ENCODE measurements at regions not wholly inside any gene's neighbourhood (a gene's known extent, or its start where the extent isn't known, plus 50 kb on each side); places are given as distances from the start of the nearest gene placed in this dataset.

GRCh38 chr5:51651476-51651875, 268.2 kb downstream of the ISL1 start:
- TF ChIP-seq POLR2A (IDR thresholded peaks at IDR 0.05) = no peak
- TF ChIP-seq CTCF (IDR thresholded peaks at IDR 0.05) = no peak
- no peak for TF ChIP-seq POLR2AphosphoS5 (IDR thresholded peaks at IDR 0.05; ENCODE audit: insufficient read depth in 1 of 2, low read depth in 1 of 2)
